ENCODE measurements at regions not wholly inside any gene's neighbourhood (a gene's known extent, or its start where the extent isn't known, plus 50 kb on each side); places are given as distances from the start of the nearest gene placed in this dataset. TPM values are rescaled to one million over a fixed set of nuclear protein-coding genes. Genes with fewer than 3 reads are reported as not detected.

GRCh38 chr7:69545175-69545574 is 53.1 kb upstream of the AUTS2 start (continued):
- TF ChIP-seq ZNF462 (CRISPR knock-in tag; IDR thresholded peaks at IDR 0.05) (no peak), NANOG (IDR thresholded peaks at IDR 0.05; ENCODE audit: borderline replicate concordance) (no peak)

Small RNA genes lying in the stretch of these regions (small RNA-seq; reads per million reads assigned to genes)
- gene MTATP6P21 (ENCODE audit: low replicate concordance) (not detected), gene RF00019 (ENCODE audit: low replicate concordance) (not detected), gene RNA5SP231 (ENCODE audit: low replicate concordance) (not detected), gene RNU6-229P (ENCODE audit: low replicate concordance) (not detected), gene RNU6-832P (ENCODE audit: low replicate concordance) (not detected)
